CD14-positive monocyte (primary cell): ENCODE measurements at regions not wholly inside any gene's neighbourhood (a gene's known extent, or its start where the extent isn't known, plus 50 kb on each side); places are given as distances from the start of the nearest gene placed in this dataset.

ENCODE experiments used
- DNase-seq, 3 donors: peaks; one replicate each; pipeline ENCODE4 v3.0.0-alpha.2; 2011 to 2022
- H2AFZ ChIP-seq: 2 replicates; pipeline ENCODE4 v1.6.0; 2012; ENCODE audit warnings: mild to moderate bottlenecking, low read depth, low read length, inconsistent platforms; ENCODE audit not compliant: insufficient read depth, poor library complexity, severe bottlenecking
- H3K27ac ChIP-seq, 2 donors: 1 replicate in 1 of 2; 2 replicates in 1 of 2; pipeline ENCODE4 v1.5.1; 2012 to 2013; ENCODE audit warnings: low read length in 2 of 2, control low read depth in 1 of 2, inconsistent platforms in 1 of 2, low read depth in 1 of 2, mild to moderate bottlenecking in 1 of 2
- H3K27me3 ChIP-seq, 2 donors: one replicate each; pipeline versions ENCODE4 v1.6.0 to v1.6.1; 2011 to 2013; ENCODE audit warnings: low read length in 2 of 2; ENCODE audit not compliant: control insufficient read depth in 2 of 2, insufficient read depth in 2 of 2
- H3K36me3 ChIP-seq, 2 donors: replicated peaks in 1 of 2; 1 replicate in 1 of 2; 2 replicates in 1 of 2; pipeline versions ENCODE4 v1.5.1 to v1.6.1; 2012 to 2013; ENCODE audit warnings: low read length in 2 of 2, control low read depth in 1 of 2, inconsistent platforms in 1 of 2, mild to moderate bottlenecking in 1 of 2; ENCODE audit not compliant: insufficient read depth in 2 of 2, control insufficient read depth in 1 of 2
- H3K4me1 ChIP-seq, 2 donors: 1 replicate in 1 of 2; 2 replicates in 1 of 2; pipeline versions ENCODE4 v1.5.1 to v1.6.1; 2012 to 2013; ENCODE audit warnings: low read length in 2 of 2, control low read depth in 1 of 2, inconsistent platforms in 1 of 2, mild to moderate bottlenecking in 1 of 2, moderate library complexity in 1 of 2; ENCODE audit not compliant: insufficient read depth in 2 of 2, control insufficient read depth in 1 of 2
- H3K4me2 ChIP-seq: replicated peaks from 2 replicates; pipeline ENCODE3; 2012; ENCODE audit warnings: low read length, moderate library complexity, mild to moderate bottlenecking; ENCODE audit not compliant: poor library complexity, severe bottlenecking; ENCODE audit errors: extremely low read depth
- H3K4me3 ChIP-seq, 3 experiments: fragments of 200-600 bp in 1 of 3; sonication (generic) in 1 of 3; replicated peaks in 1 of 3; 1 replicate in 2 of 3; 2 replicates in 1 of 3; pipeline ENCODE4 v1.5.1; 2011 to 2013; ENCODE audit warnings: low read length in 3 of 3, mild to moderate bottlenecking in 3 of 3, control low read depth in 2 of 3, low read depth in 2 of 3, inconsistent platforms in 1 of 3, moderate library complexity in 1 of 3
- H3K79me2 ChIP-seq: 2 replicates; pipeline ENCODE4 v1.6.0; 2012; ENCODE audit warnings: mild to moderate bottlenecking, control low read depth, inconsistent platforms, low read length, moderate library complexity; ENCODE audit not compliant: insufficient read depth
- H3K9ac ChIP-seq: 2 replicates; pipeline ENCODE4 v1.6.0; 2017; ENCODE audit warnings: low read length, mild to moderate bottlenecking; ENCODE audit not compliant: insufficient read depth, poor library complexity, severe bottlenecking
- H3K9me3 ChIP-seq, 2 donors: replicated peaks in 1 of 2; 1 replicate in 1 of 2; 2 replicates in 1 of 2; pipeline versions ENCODE4 v1.5.1 to v1.6.1; 2012 to 2013; ENCODE audit warnings: low read length in 2 of 2, control low read depth in 1 of 2; ENCODE audit not compliant: control insufficient read depth in 1 of 2, insufficient read depth in 1 of 2
- H4K20me1 ChIP-seq: 2 replicates; pipeline ENCODE4 v1.6.0; 2012; ENCODE audit warnings: mild to moderate bottlenecking, low read length, control low read depth, moderate library complexity; ENCODE audit not compliant: insufficient read depth
- H3K27ac Mint-ChIP-seq, 7 donors: one replicate each; pipeline ENCODE4 v1.8.0; 2020; ENCODE audit warnings: mild to moderate bottlenecking in 7 of 7, mixed read lengths in 7 of 7, moderate library complexity in 6 of 7, inconsistent platforms in 2 of 7
- H3K27me3 Mint-ChIP-seq, 3 donors: one replicate each; pipeline ENCODE4 v1.8.0; 2021 to 2022; ENCODE audit warnings: low read depth in 3 of 3, mild to moderate bottlenecking in 3 of 3, mixed read lengths in 3 of 3, moderate library complexity in 3 of 3, inconsistent platforms in 1 of 3
- H3K36me3 Mint-ChIP-seq, 2 donors: one replicate each; pipeline ENCODE4 v1.8.0; 2020; ENCODE audit warnings: mixed read lengths in 2 of 2, inconsistent platforms in 1 of 2, mild to moderate bottlenecking in 1 of 2
- H3K4me1 Mint-ChIP-seq: one replicate; pipeline ENCODE4 v1.8.0; 2020; ENCODE audit warnings: mild to moderate bottlenecking, mixed read lengths
- H3K4me3 Mint-ChIP-seq, 2 donors: one replicate each; pipeline ENCODE4 v1.8.0; 2020; ENCODE audit warnings: mild to moderate bottlenecking in 2 of 2, mixed read lengths in 2 of 2, moderate library complexity in 1 of 2
- H3K9me3 Mint-ChIP-seq, 7 donors: one replicate each; pipeline ENCODE4 v1.8.0; 2020 to 2022; ENCODE audit warnings: mixed read lengths in 7 of 7, mild to moderate bottlenecking in 6 of 7, moderate library complexity in 6 of 7, inconsistent platforms in 2 of 7
- WGBS: methylation state at CpG from one replicate; pipeline ENCODE4 v1.1.5; 2013; ENCODE audit warnings: missing lambda C conversion rate; ENCODE audit not compliant: insufficient coverage; 5-methylcytosine and 5-hydroxymethylcytosine counted together
- intact Hi-C, 2 donors: fragments of 100-400 bp; cut with micrococcal nuclease; formaldehyde crosslinking; loops; one replicate each; pipeline versions ENCODE4 v1.15.0 to v1.15.1; 2023
- TF ChIP-seq, protein P1 (sequence below): fragments of 200-600 bp; IDR thresholded peaks from one replicate; pipeline ENCODE4 v1.8.0; 2022; ENCODE audit warnings: antibody characterized with exemption, mild to moderate bottlenecking

DNA sequence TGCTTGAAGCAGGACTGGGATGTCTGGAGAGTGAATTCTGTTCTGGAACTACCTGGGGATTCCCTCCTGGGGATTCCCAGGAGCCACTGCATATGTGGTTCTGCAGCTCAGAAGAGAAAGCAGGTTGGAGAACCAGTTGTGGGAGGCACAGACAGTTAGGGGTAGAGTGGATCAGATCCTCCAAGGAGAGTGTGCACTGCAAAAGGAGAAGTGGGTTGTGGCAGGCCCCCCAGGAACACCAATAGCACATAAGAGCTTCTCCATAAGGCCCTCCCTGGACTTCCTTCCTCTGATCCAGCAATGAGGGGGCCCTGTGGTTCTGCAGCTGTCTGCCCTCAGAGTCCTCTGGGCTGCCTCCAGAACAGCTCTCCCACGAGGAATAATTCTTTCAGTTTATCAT, 369.2 kb upstream of the CNR1 start:
- DNase-seq: peak in 1 of 3 donors; percentile 9
- Histone ChIP-seq H3K79me2 (no peaks in the 10 kb centered on the region), H3K36me3 (no peaks in the 10 kb centered on the region)

DNA sequence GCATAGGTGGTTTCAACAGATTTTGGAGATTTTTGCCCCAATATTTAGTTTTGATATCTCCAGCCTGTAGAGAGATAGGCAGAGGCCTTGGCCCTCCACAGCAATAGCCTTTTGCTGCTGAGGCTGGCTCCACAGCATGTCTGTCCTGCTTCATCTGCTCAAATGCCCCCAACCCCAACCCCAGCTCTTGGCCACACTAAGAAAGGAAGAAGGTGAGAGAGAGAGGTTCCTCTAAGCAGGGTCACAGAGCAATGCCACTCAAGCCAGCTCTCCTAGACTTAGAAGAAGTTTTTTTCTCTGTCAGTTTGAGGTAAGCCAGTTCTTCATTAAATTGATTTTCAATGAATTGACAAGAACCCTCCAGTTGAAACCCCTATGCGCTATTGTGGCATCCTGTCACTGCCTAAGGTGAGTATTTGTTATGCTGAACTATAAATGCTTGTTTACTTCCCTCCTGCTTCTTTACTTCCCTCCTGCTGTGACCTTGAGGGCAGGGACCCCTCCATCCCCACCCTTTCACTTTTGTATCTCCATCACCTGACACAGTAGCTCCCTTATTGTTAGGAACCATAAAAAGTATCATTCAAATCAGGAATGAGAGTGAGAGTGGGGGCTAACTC, 366.2 kb upstream of the CNR1 start:
- Histone ChIP-seq H3K27ac (no peak overlapping the region), H3K79me2 (no peaks in the 10 kb centered on the region), H3K4me2 (no peak overlapping the region), H3K9ac (no peak overlapping the region), H2AFZ (no peak overlapping the region), H4K20me1 (no peaks in the 10 kb centered on the region), H3K27me3 (no peaks in the 10 kb centered on the region), H3K4me1 (peaks cover 4 to 11% of the 10 kb centered on the region in 2 donors), H3K4me3 (no peak overlapping the region), H3K36me3 (no peaks in the 10 kb centered on the region), H3K9me3 (peaks cover 4 to 6% of the 10 kb centered on the region in 2 donors)
- peaks cover 15% of the 10 kb centered on the region for H3K4me1 Mint-ChIP-seq
- intact Hi-C loops: no loop called here
- H3K36me3 Mint-ChIP-seq: no peaks in the 10 kb centered on the region
- H3K27ac Mint-ChIP-seq: no peak overlapping the region
- H3K9me3 Mint-ChIP-seq: peaks cover 4 to 18% (median 13%) of the 10 kb centered on the region in 7 donors
- H3K4me3 Mint-ChIP-seq: no peak overlapping the region
- no CpG with 5 or more reads among the region's 1 CpG for WGBS
- peaks cover 3 to 6% (median 4%) of the 10 kb centered on the region in 3 donors for H3K27me3 Mint-ChIP-seq
- TF ChIP-seq, protein P1, sequence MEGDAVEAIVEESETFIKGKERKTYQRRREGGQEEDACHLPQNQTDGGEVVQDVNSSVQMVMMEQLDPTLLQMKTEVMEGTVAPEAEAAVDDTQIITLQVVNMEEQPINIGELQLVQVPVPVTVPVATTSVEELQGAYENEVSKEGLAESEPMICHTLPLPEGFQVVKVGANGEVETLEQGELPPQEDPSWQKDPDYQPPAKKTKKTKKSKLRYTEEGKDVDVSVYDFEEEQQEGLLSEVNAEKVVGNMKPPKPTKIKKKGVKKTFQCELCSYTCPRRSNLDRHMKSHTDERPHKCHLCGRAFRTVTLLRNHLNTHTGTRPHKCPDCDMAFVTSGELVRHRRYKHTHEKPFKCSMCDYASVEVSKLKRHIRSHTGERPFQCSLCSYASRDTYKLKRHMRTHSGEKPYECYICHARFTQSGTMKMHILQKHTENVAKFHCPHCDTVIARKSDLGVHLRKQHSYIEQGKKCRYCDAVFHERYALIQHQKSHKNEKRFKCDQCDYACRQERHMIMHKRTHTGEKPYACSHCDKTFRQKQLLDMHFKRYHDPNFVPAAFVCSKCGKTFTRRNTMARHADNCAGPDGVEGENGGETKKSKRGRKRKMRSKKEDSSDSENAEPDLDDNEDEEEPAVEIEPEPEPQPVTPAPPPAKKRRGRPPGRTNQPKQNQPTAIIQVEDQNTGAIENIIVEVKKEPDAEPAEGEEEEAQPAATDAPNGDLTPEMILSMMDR: no peak
- DNase-seq: no peak

More for the DNA sequence above, 369.2 kb upstream of the CNR1 start:
- peaks cover 4 to 10% (median 9%) of the 10 kb centered on the region in 3 donors for H3K27me3 Mint-ChIP-seq
- Histone ChIP-seq H3K27me3 (no peaks in the 10 kb centered on the region), H2AFZ (no peak overlapping the region), H3K27ac (no peak overlapping the region), H3K9ac (no peak overlapping the region), H3K9me3 (no peaks in the 10 kb centered on the region), H4K20me1 (no peaks in the 10 kb centered on the region), H3K4me3 (no peak overlapping the region), H3K4me1 (peaks cover 4 to 11% of the 10 kb centered on the region in 2 donors), H3K4me2 (no peak overlapping the region)
- intact Hi-C loops: no loop called here
- peak overlapping the region in 1 of 7 donors; percentile 16 for H3K27ac Mint-ChIP-seq
- peaks cover 15% of the 10 kb centered on the region for H3K4me1 Mint-ChIP-seq
- no CpG with 5 or more reads among the region's 1 CpG for WGBS
- peaks cover 4 to 16% (median 11%) of the 10 kb centered on the region in 7 donors for H3K9me3 Mint-ChIP-seq
- TF ChIP-seq, protein P1: no peak
- H3K4me3 Mint-ChIP-seq: no peak overlapping the region
- H3K36me3 Mint-ChIP-seq: no peaks in the 10 kb centered on the region
